A549 (cell line): ENCODE measurements at regions not wholly inside any gene's neighbourhood (a gene's known extent, or its start where the extent isn't known, plus 50 kb on each side); places are given as distances from the start of the nearest gene placed in this dataset.

Source experiments
- ATAC-seq, 2 experiments: fragments of 200-7000 bp in 1 of 2; fragments of >200 bp in 1 of 2; cut with Nextera tagmentation in 1 of 2; cut with Tn5 transposase in 1 of 2; 3 replicates each; pipeline versions ENCODE4 v1.8.0 to v1.9.1; 2018 to 2020; ENCODE audit warnings: mild to moderate bottlenecking in 1 of 2, moderate library complexity in 1 of 2
- CTCF ChIA-PET: fragments of 300-600 bp; sonication (Branson Sonifier 250); formaldehyde crosslinking; extraction: SDS; loops from one replicate; lab custom pipeline; 2021; ENCODE audit warnings: antibody characterized with exemption, inconsistent platforms; lab: Yijun Ruan, JAX
- POLR2A ChIA-PET: fragments of 350-600 bp; formaldehyde crosslinking; extraction: SDS; loops from one replicate; lab custom pipeline; 2021; ENCODE audit warnings: antibody characterized with exemption, inconsistent platforms; lab: Yijun Ruan, JAX
- DNase-seq, 2 experiments: peaks; one replicate each; pipeline versions ENCODE4 v3.0.0 to v3.0.0-alpha.2; 2011 to 2016; ENCODE audit warnings: low read depth in 1 of 2, low spot score in 1 of 2
- FAIRE-seq: peaks from 2 replicates; lab custom pipeline; 2011; peaks lifted over from hg19 to GRCh38; lab: Jason Lieb, UNC
- H3K27ac ChIP-seq, 2 experiments: fragments of >200 bp; sonication (Bioruptor Twin); formaldehyde crosslinking; 3 replicates each; pipeline ENCODE4 v1.5.1; 2016 to 2017
- H3K4me1 ChIP-seq: fragments of >200 bp; sonication (Bioruptor Twin); formaldehyde crosslinking; 3 replicates; pipeline ENCODE4 v1.6.1; 2016
- H3K4me2 ChIP-seq: fragments of >200 bp; sonication (Bioruptor Twin); formaldehyde crosslinking; 3 replicates; pipeline ENCODE4 v1.6.1; 2016
- H3K4me3 ChIP-seq: fragments of >200 bp; sonication (Bioruptor Twin); formaldehyde crosslinking; 3 replicates; pipeline ENCODE4 v1.5.1; 2016
- H3K9me3 ChIP-seq: fragments of >200 bp; sonication (Bioruptor Twin); formaldehyde crosslinking; 3 replicates; pipeline ENCODE4 v1.6.1; 2016
- BHLHE40 ChIP-seq: IDR thresholded peaks from 2 replicates; pipeline ENCODE4 v1.6.1; 2012; ENCODE audit warnings: low read depth, low read length, inconsistent platforms
- CBX2 ChIP-seq: fragments of 200-600 bp; sonication (generic); IDR thresholded peaks from 2 replicates; pipeline ENCODE4 v1.6.1; 2016; ENCODE audit warnings: low read depth, mild to moderate bottlenecking, borderline replicate concordance
- CBX8 ChIP-seq: fragments of 200-600 bp; sonication (generic); IDR thresholded peaks from 2 replicates; pipeline ENCODE4 v1.6.1; 2016
- CHD4 ChIP-seq: fragments of 200-600 bp; sonication (generic); IDR thresholded peaks from 2 replicates; pipeline ENCODE4 v1.6.1; 2016; ENCODE audit warnings: antibody characterized with exemption, mild to moderate bottlenecking, borderline replicate concordance
- CTCF ChIP-seq: fragments of >200 bp; sonication (Bioruptor Twin); formaldehyde crosslinking; IDR thresholded peaks from 3 replicates; pipeline ENCODE4 v1.5.1; 2016
- E2F6 ChIP-seq: IDR thresholded peaks from 2 replicates; pipeline ENCODE4 v1.6.1; 2012; ENCODE audit warnings: low read depth, borderline replicate concordance
- EHF ChIP-seq: fragments of 250-450 bp; sonication (Bioruptor Pico); IDR thresholded peaks from 2 replicates; pipeline ENCODE4 v1.5.0; 2020; ENCODE audit warnings: mild to moderate bottlenecking
- EHMT2 ChIP-seq: fragments of 200-600 bp; sonication (generic); IDR thresholded peaks from 2 replicates; pipeline ENCODE4 v1.6.1; 2016; ENCODE audit warnings: antibody characterized with exemption, low read depth, mild to moderate bottlenecking, moderate library complexity
- HES2 ChIP-seq: fragments of >200 bp; sonication (Bioruptor Twin); formaldehyde crosslinking; IDR thresholded peaks from 2 replicates; pipeline ENCODE4 v1.6.1; 2016
- HMGXB4 ChIP-seq: fragments of 250-450 bp; sonication (Bioruptor Pico); IDR thresholded peaks from 2 replicates; pipeline ENCODE4 v1.5.0; 2021; ENCODE audit warnings: mild to moderate bottlenecking, moderate library complexity, borderline replicate concordance
- HOXB13 ChIP-seq: fragments of 250-450 bp; sonication (Bioruptor Pico); IDR thresholded peaks from 2 replicates; pipeline ENCODE4 v1.5.0; 2020; ENCODE audit warnings: low read depth, mild to moderate bottlenecking, moderate library complexity
- JUNB ChIP-seq: fragments of >200 bp; sonication (Bioruptor Twin); formaldehyde crosslinking; IDR thresholded peaks from 2 replicates; pipeline ENCODE4 v1.6.1; 2016
- MAX ChIP-seq: IDR thresholded peaks from 2 replicates; pipeline ENCODE4 v1.6.1; 2012
- MYC ChIP-seq: IDR thresholded peaks from 2 replicates; pipeline ENCODE4 v1.6.1; 2012; ENCODE audit warnings: mild to moderate bottlenecking, inconsistent platforms, low read length, improper control_type of control experiment, borderline replicate concordance
- NR3C1 ChIP-seq: fragments of >200 bp; sonication (Bioruptor Twin); formaldehyde crosslinking; IDR thresholded peaks from 3 replicates; pipeline ENCODE4 v1.6.1; 2017
- POLR2A ChIP-seq: IDR thresholded peaks from 2 replicates; pipeline ENCODE4 v1.6.1; 2012; ENCODE audit warnings: mild to moderate bottlenecking, low read length
- POLR2AphosphoS2 ChIP-seq: conservative IDR thresholded peaks from 2 replicates; pipeline ENCODE4 v1.6.1; 2012; ENCODE audit warnings: low read length, improper control_type of control experiment, inconsistent platforms
- RARB ChIP-seq: fragments of 250-450 bp; sonication (Bioruptor Pico); IDR thresholded peaks from 2 replicates; pipeline ENCODE4 v1.8.0; 2021; ENCODE audit warnings: mild to moderate bottlenecking, moderate library complexity
- RCOR1 ChIP-seq: fragments of 150-350 bp; IDR thresholded peaks from 2 replicates; pipeline ENCODE4 v1.6.1; 2014; ENCODE audit warnings: antibody characterized with exemption, low read length, low read depth
- SREBF2 ChIP-seq: fragments of 450-650 bp; IDR thresholded peaks from 2 replicates; pipeline ENCODE4 v1.6.1; 2014; ENCODE audit warnings: mild to moderate bottlenecking, moderate library complexity
- TP53 ChIP-seq: fragments of 250-450 bp; sonication (Bioruptor Pico); IDR thresholded peaks from 2 replicates; pipeline ENCODE4 v1.5.0; 2021; ENCODE audit warnings: mild to moderate bottlenecking, moderate library complexity
- ZSCAN20 ChIP-seq: fragments of 250-450 bp; sonication (Bioruptor Pico); IDR thresholded peaks from 2 replicates; pipeline ENCODE4 v1.8.0; 2022; ENCODE audit warnings: mild to moderate bottlenecking, moderate library complexity
- WGBS: methylation state at CpG from one replicate; pipeline ENCODE4 v1.1.6; 2017; ENCODE audit errors: missing lambda C conversion rate; 5-methylcytosine and 5-hydroxymethylcytosine counted together

- 23% methylated on average over 3 of the region's 3 CpGs for WGBS
- no peak for TF ChIP-seq SREBF2
- no peak for TF ChIP-seq EHF
- TF ChIP-seq NR3C1 = no peak
- TF ChIP-seq RARB (CRISPR knock-in tag) = no peak
- no peak for TF ChIP-seq CHD4
- TF ChIP-seq MYC = no peak
- no peak for TF ChIP-seq CBX2
- TF ChIP-seq POLR2A = no peak
- TF ChIP-seq JUNB = no peak
- no peak for TF ChIP-seq ZSCAN20 (CRISPR knock-in tag)
- TF ChIP-seq HES2 = no peak
- TF ChIP-seq CBX8 = no peak
- no peak for TF ChIP-seq EHMT2
- TF ChIP-seq POLR2AphosphoS2 = no peak
- TF ChIP-seq HOXB13 (CRISPR knock-in tag) = no peak
- no peak for TF ChIP-seq TP53 (CRISPR knock-in tag)
- no peak for TF ChIP-seq E2F6
- TF ChIP-seq BHLHE40 = no peak
- no peak for TF ChIP-seq CTCF
- no peak for TF ChIP-seq RCOR1
- H3K9me3 ChIP-seq = no peaks in the 10 kb centered on the region
- no peaks in the 10 kb centered on the region for H3K4me1 ChIP-seq
- no peak overlapping the region for H3K27ac ChIP-seq
- no peak overlapping the region for H3K4me2 ChIP-seq
- ChIA-PET CTCF (no interaction called here), POLR2A (no interaction called here)
- DNase-seq = no peak
- FAIRE-seq = no peak
- ATAC-seq = no peak
- H3K4me3 ChIP-seq = no peak overlapping the region
Observed at GRCh38 chr22:48975886-48976285, 851.8 kb downstream of the BRD1 start.

GRCh38 chr22:48975316-48975741 lies 852.3 kb downstream of the BRD1 start:
- no peak overlapping the region for H3K27ac ChIP-seq
- no peak for TF ChIP-seq E2F6
- no peak for TF ChIP-seq MAX
- no peak for TF ChIP-seq HOXB13 (CRISPR knock-in tag)
- TF ChIP-seq RCOR1 = no peak
- CTCF ChIA-PET = no interaction called here
- no peak overlapping the region for H3K4me3 ChIP-seq
- FAIRE-seq (no peak), ATAC-seq (no peak), DNase-seq (no peak)
- 46% methylated on average over 9 of the region's 13 CpGs for WGBS
- H3K4me1 ChIP-seq = no peaks in the 10 kb centered on the region
- H3K4me2 ChIP-seq = no peak overlapping the region
- POLR2A ChIA-PET = no interaction called here
- H3K9me3 ChIP-seq = no peaks in the 10 kb centered on the region

- Histone ChIP-seq H3K27ac (no peak overlapping the region), H3K4me2 (no peak overlapping the region), H3K4me1 (no peaks in the 10 kb centered on the region), H3K4me3 (no peak overlapping the region), H3K9me3 (no peaks in the 10 kb centered on the region)
- CTCF ChIA-PET = no interaction called here
- ATAC-seq (no peak), DNase-seq (no peak), FAIRE-seq (no peak)
- POLR2A ChIA-PET = no interaction called here
- TF ChIP-seq HMGXB4 = no peak
- 7% methylated on average over 4 of the region's 13 CpGs for WGBS
Observed at GRCh38 chr22:48974443-48975315, 853.0 kb downstream of the BRD1 start.
